Mesothelial cell of epicardium (in vitro differentiated cells): ENCODE measurements at regions not wholly inside any gene's neighbourhood (a gene's known extent, or its start where the extent isn't known, plus 50 kb on each side); places are given as distances from the start of the nearest gene placed in this dataset.

ENCODE experiments used
- DNase-seq, 2 experiments: peaks; one replicate each; pipeline ENCODE4 v3.0.0; 2021; ENCODE audit warnings: low spot score in 2 of 2; ENCODE audit not compliant: unreplicated experiment in 2 of 2
- H3K27ac Mint-ChIP-seq: 2 replicates; pipeline ENCODE4 v1.8.0; 2021; ENCODE audit warnings: mixed read lengths
- H3K27me3 Mint-ChIP-seq: 2 replicates; pipeline ENCODE4 v1.8.0; 2021; ENCODE audit warnings: low read depth, mixed read lengths
- H3K36me3 Mint-ChIP-seq: 2 replicates; pipeline ENCODE4 v1.8.0; 2021; ENCODE audit warnings: mixed read lengths
- H3K4me1 Mint-ChIP-seq: 2 replicates; pipeline ENCODE4 v1.8.0; 2021; ENCODE audit warnings: mixed read lengths
- H3K4me3 Mint-ChIP-seq: 2 replicates; pipeline ENCODE4 v1.8.0; 2021; ENCODE audit warnings: mild to moderate bottlenecking, moderate library complexity, mixed read lengths
- H3K9me3 Mint-ChIP-seq: 2 replicates; pipeline ENCODE4 v1.8.0; 2021; ENCODE audit warnings: mixed read lengths
- CTCF ChIP-seq: fragments of 200-600 bp; sonication (generic); IDR thresholded peaks from one replicate; pipeline ENCODE4 v1.5.0; 2021; ENCODE audit warnings: antibody characterized with exemption; ENCODE audit not compliant: unreplicated experiment

- no peak overlapping the region for H3K4me3 Mint-ChIP-seq
- no peak for DNase-seq
- H3K27me3 Mint-ChIP-seq = no peaks in the 10 kb centered on the region
- no peak for TF ChIP-seq CTCF
- peak overlapping the region; percentile 81 for H3K27ac Mint-ChIP-seq
- H3K9me3 Mint-ChIP-seq = no peaks in the 10 kb centered on the region
- H3K36me3 Mint-ChIP-seq = no peaks in the 10 kb centered on the region
- H3K4me1 Mint-ChIP-seq = peaks cover 41% of the 10 kb centered on the region
Measured at GRCh38 chr2:129757366-129757914, 222.0 kb upstream of the RAB6C start.

GRCh38 chr2:129757915-129758783, 221.3 kb upstream of the RAB6C start:
- no peak for DNase-seq
- Mint-ChIP-seq H3K36me3 (no peaks in the 10 kb centered on the region), H3K4me3 (peak overlapping the region; percentile 10), H3K27ac (peak overlapping the region; percentile 81), H3K9me3 (no peaks in the 10 kb centered on the region), H3K27me3 (no peaks in the 10 kb centered on the region), H3K4me1 (peaks cover 35% of the 10 kb centered on the region)
- TF ChIP-seq CTCF = no peak

- peak overlapping the region; percentile 81 for H3K27ac Mint-ChIP-seq
- peaks cover 35% of the 10 kb centered on the region for H3K4me1 Mint-ChIP-seq
- no peaks in the 10 kb centered on the region for H3K9me3 Mint-ChIP-seq
- H3K36me3 Mint-ChIP-seq = no peaks in the 10 kb centered on the region
- H3K27me3 Mint-ChIP-seq = no peaks in the 10 kb centered on the region
- peak overlapping the region; percentile 10 for H3K4me3 Mint-ChIP-seq
- no peak for DNase-seq
- no peak for TF ChIP-seq CTCF
Measured at GRCh38 chr2:129758784-129759471, 220.5 kb upstream of the RAB6C start.

- peaks cover 35% of the 10 kb centered on the region for H3K4me1 Mint-ChIP-seq
- no peak overlapping the region for H3K27ac Mint-ChIP-seq
- no peak overlapping the region for H3K4me3 Mint-ChIP-seq
- H3K36me3 Mint-ChIP-seq = no peaks in the 10 kb centered on the region
- no peaks in the 10 kb centered on the region for H3K27me3 Mint-ChIP-seq
- TF ChIP-seq CTCF = no peak
- no peak for DNase-seq
- no peaks in the 10 kb centered on the region for H3K9me3 Mint-ChIP-seq
Measured at GRCh38 chr2:129759472-129760010, 219.9 kb upstream of the RAB6C start.

- peaks cover 39% of the 10 kb centered on the region for H3K4me1 Mint-ChIP-seq
- H3K36me3 Mint-ChIP-seq = no peaks in the 10 kb centered on the region
- no peaks in the 10 kb centered on the region for H3K27me3 Mint-ChIP-seq
- no peak overlapping the region for H3K4me3 Mint-ChIP-seq
- no peak for TF ChIP-seq CTCF
- no peaks in the 10 kb centered on the region for H3K9me3 Mint-ChIP-seq
- H3K27ac Mint-ChIP-seq = no peak overlapping the region
- DNase-seq = no peak
Measured at GRCh38 chr2:129760669-129761068, 218.8 kb upstream of the RAB6C start.
